GM10266 (cell line): ENCODE measurements at regions not wholly inside any gene's neighbourhood (a gene's known extent, or its start where the extent isn't known, plus 50 kb on each side); places are given as distances from the start of the nearest gene placed in this dataset.

Source experiments
- DNase-seq: peaks from one replicate; pipeline ENCODE4 v3.0.0; 2012; ENCODE audit errors: extremely low spot score
- TF ChIP-seq, protein P1 (sequence below): IDR thresholded peaks from 2 replicates; pipeline ENCODE4 v1.5.1; 2012; ENCODE audit warnings: mild to moderate bottlenecking, low read depth; ENCODE audit not compliant: control insufficient read depth, insufficient read depth; ENCODE audit errors: missing control alignments

DNA sequence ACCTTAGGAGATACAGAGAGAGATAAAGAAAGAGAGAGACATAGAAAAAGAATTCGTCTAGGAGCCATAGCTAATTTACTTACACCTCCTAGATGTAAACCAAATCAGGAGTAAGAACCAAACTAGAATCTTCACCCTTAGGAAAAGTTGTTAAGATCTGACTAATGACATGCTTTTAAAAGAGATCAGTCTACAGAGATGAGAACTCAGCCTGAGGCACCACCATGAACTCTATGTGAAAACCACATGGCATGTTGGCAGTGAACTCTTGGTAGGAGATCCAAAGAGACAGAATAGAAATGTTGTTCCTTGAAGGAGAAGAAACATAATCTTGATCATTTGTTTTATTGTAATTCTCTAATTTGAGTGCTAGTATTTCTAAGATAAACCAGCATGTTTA lies 585.4 kb upstream of the ID2 start:
- TF ChIP-seq, protein P1, sequence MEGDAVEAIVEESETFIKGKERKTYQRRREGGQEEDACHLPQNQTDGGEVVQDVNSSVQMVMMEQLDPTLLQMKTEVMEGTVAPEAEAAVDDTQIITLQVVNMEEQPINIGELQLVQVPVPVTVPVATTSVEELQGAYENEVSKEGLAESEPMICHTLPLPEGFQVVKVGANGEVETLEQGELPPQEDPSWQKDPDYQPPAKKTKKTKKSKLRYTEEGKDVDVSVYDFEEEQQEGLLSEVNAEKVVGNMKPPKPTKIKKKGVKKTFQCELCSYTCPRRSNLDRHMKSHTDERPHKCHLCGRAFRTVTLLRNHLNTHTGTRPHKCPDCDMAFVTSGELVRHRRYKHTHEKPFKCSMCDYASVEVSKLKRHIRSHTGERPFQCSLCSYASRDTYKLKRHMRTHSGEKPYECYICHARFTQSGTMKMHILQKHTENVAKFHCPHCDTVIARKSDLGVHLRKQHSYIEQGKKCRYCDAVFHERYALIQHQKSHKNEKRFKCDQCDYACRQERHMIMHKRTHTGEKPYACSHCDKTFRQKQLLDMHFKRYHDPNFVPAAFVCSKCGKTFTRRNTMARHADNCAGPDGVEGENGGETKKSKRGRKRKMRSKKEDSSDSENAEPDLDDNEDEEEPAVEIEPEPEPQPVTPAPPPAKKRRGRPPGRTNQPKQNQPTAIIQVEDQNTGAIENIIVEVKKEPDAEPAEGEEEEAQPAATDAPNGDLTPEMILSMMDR: no peak
- no peak for DNase-seq

DNA sequence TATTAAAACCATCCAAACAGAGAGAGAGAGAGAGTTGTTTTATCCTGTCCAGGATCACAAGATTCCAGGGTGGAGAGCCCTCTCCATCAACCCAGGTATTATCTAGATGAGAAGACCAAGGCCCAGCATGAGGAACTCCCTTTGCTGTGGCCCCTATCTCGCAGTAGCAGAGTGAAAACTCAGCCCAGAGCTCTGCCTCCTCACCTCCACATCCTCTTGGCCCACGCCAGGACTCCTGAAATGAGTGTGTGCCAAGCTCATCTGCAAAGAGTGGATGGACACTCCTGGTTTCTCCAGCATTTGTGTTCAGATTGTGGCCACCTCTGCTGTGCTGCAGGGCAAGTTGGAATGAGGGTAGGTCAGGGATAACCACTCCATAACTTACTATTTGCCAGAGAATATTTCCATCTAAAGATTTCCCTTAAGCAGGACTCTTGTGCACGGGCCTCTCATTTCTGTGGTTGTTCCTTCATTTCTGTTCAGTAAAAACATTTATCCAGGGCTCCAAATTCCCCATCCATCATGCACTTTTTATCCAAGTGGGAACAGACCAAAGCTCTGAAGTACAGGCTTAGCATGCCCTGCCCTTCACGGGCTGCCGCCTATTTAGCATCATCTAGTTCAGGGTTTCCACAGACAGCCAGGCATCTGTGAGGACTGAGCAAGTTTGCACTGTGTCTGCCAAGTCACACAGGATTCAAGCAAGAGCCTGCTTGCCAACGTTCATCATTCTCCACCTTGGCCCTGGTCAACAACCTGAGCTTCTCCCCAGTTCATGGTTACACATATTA lies 583.2 kb upstream of the ID2 start:
- DNase-seq: no peak
- TF ChIP-seq, protein P1: no peak

DNA sequence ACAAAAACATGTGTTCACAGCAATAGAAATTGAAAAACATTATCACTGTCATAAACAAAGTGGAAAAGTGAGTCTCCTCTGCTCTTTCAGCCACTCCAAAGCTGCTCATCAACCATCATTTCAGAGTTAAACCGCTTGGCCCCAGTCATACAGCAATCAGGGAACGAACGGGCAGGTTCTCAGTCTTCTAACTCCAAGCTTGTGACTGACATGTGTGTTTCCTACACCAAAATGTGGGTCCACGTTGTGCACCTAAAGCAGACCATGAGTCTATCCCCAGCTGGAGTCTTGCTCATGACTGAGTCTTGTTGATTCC lies 582.6 kb upstream of the ID2 start:
- no peak for DNase-seq
- TF ChIP-seq, protein P1: no peak

DNA sequence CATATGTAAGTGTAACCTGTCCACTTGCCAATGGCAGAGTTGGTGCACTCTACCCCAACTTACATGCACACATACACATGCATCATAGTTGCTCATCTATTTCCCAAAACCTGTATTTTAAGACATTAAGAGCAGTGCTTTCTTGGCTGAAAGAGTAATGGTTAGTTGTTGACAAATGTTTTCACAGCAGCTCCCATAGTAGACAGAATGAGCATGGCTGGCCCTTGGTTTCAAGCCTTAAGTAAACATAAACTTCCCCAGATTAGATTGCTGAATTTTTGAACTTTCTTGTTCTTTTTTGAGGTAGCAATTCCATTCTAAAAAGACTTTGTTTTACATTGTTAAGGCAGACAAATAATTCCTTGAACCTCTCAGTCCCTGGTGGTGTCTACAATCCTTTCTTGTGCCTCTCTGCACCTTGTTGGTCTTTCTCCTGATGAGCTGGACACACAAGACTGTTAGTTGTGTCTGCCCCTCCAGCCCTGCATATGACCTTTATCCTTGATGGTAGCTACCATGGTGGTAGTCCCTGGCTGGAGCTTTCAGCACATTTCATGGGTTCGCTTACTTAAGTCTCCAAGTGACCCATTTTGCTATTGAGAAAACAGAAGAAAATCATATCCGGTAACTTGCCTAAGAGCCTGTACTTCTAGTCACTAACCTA lies 580.1 kb upstream of the ID2 start:
- no peak for DNase-seq
- TF ChIP-seq, protein P1: no peak

DNA sequence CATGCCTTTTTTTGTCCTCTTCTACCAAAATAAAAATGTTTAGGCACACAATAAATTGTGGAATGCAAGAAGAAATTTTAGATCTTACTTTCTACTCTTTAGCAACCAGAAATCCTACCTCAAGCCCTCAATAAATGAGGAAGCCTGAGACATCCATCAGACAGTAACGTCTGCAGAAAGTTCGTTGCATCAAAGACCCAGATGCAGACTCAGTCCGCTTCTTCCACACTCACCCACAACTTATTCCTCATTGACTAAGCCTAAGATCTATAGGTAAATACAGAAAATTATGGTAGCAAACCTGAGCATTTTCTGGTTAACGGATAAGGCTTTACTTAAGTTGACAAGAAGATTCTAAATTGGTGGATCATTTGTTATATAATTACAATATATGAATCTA lies 579.4 kb upstream of the ID2 start:
- no peak for DNase-seq
- TF ChIP-seq, protein P1: no peak

DNA sequence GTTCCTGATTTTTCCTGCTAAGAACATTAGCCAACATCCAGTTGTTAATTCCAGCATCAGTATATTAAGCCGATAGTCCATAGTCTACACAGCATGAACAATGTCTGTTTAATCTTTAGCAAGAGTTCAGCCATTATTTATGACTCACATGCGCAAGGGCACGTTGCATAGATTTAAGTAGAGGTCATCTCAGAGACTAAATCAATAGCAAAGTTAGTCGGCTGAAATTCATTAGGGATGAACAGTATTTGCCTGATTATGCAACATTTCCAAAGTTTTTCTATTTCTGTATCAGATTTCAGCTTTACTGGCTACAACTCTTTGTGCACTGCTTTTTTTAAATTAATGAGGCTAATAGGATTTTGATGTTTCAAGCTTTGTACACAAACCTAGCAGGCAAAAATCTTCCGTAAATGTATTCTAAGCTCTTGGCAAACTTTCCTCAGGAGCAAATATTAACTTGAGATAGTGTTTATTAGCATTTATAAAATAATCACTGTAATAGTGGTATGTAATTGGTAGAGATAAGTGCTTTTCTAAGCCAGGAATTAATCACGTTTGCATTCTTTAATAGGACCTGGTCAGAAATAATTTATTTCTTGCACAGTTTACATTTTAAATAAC lies 578.7 kb upstream of the ID2 start:
- DNase-seq: no peak
- TF ChIP-seq, protein P1: no peak

DNA sequence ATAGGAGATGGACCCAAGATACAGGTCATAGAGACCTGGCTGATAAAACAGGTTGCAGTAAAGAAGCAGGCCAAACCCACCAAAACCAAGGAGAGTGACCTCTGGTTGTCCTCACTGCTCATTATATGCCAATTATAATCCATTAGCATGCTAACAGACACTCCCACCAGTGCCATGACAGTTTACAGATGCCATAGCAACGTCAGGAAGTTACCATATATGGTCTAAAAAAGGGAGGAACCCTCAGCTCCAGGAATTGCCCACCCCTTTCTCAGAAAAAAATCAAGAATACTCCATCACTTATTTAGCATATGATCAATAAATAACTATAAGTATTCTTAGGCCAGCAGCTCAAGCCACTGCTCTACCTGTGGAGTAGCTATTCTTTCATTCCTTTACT lies 574.7 kb upstream of the ID2 start:
- TF ChIP-seq, protein P1: no peak

More for the DNA sequence above, 574.7 kb upstream of the ID2 start:
- no peak for DNase-seq
